ENCODE measurements at regions not wholly inside any gene's neighbourhood (a gene's known extent, or its start where the extent isn't known, plus 50 kb on each side); places are given as distances from the start of the nearest gene placed in this dataset.

DNA sequence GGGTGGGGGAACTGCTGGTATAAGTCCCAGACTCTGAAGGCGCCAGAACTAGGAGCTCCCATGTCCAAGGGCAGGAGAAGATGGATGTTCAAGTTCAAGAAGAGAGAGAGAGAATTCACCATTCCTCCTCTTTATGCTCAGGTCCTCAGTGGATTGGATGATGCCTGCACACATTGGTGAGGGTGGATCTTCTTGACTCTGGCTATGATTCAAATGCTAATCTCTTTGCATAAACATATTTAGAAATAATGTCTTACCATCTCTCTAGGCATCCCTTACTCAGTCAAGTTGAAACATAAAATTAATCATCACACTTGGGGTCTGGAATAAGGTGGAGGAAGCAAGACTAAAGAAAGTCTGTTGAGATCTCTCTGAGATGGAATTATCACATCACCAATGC lies 210.6 kb upstream of the CHST9 start:
- H3K9me3 ChIP-seq (ENCODE audit: control insufficient read depth in 1 of 2, low read length in 2 of 2): no peaks in the 10 kb centered on the region
- H3K27me3 ChIP-seq (ENCODE audit: control insufficient read depth in 1 of 2, insufficient read depth in 2 of 2, low read length in 2 of 2): no peaks in the 10 kb centered on the region
- no peak overlapping the region for H3K27ac ChIP-seq (ENCODE audit: low read depth, low read length)
- no peaks in the 10 kb centered on the region for H3K36me3 ChIP-seq (ENCODE audit: control insufficient read depth in 1 of 2, insufficient read depth in 2 of 2, low read length in 2 of 2)
- H3K4me3 ChIP-seq (ENCODE audit: low read depth in 1 of 2, low read length in 2 of 2): no peak overlapping the region
- no peaks in the 10 kb centered on the region for H3K4me1 ChIP-seq (ENCODE audit: control insufficient read depth in 1 of 2, insufficient read depth in 2 of 2, low read length in 2 of 2)
- H3K9ac ChIP-seq (ENCODE audit: low read depth in 1 of 2, low read length in 2 of 2): no peak overlapping the region

DNA sequence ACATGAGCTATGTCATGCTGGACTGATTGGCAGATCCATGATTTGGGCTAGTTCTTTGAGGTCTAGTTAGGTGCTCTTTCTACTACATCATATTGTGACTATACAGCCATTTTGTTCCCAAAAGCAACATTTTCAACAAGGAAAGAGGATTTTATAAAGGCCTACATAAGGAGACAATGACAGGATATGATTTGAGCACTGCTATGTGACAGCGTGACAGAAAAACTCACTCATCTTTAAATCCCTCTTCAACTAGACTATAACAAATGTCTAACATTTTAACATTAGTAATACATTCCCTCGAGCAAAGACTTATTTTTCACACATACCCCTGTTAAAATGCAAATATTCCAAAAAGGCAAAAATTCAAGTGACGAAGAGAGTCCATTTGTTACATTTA lies 209.6 kb upstream of the CHST9 start:
- no peak overlapping the region for H3K27ac ChIP-seq (ENCODE audit: low read depth, low read length)
- no peaks in the 10 kb centered on the region for H3K27me3 ChIP-seq (ENCODE audit: control insufficient read depth in 1 of 2, insufficient read depth in 2 of 2, low read length in 2 of 2)
- no peaks in the 10 kb centered on the region for H3K9me3 ChIP-seq (ENCODE audit: control insufficient read depth in 1 of 2, low read length in 2 of 2)
- H3K4me1 ChIP-seq (ENCODE audit: control insufficient read depth in 1 of 2, insufficient read depth in 2 of 2, low read length in 2 of 2): no peaks in the 10 kb centered on the region
- H3K36me3 ChIP-seq (ENCODE audit: control insufficient read depth in 1 of 2, insufficient read depth in 2 of 2, low read length in 2 of 2): no peaks in the 10 kb centered on the region
- H3K4me3 ChIP-seq (ENCODE audit: low read depth in 1 of 2, low read length in 2 of 2): no peak overlapping the region
- H3K9ac ChIP-seq (ENCODE audit: low read depth in 1 of 2, low read length in 2 of 2): no peak overlapping the region

DNA sequence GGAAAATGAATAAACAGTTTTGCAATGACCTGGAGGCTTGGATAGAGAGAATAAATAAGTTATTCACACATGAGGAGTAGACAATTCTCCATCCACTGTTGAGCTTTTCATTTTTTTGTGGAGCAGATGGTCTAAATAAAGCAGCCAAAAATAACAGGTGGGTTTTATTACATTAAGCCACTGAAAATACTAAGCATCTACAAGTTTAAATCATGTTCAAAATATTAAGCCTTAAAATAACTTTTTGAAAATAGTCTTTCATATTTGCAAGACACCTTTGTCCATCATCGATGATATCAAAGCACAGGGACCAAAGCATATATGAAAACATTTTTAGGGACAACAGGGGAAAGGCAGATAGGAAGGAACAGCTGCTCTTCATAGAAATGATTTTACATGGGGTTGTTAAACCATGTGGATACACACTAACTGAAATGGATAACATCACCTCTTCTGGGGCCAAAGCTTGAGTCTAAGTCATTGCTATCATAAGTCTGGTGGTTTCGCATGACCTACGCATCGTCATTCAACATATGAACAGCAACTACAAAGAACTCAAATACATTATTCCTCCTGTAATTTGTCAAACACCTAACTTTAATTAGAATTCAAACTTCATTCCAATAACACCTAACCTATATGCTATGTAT lies 197.6 kb upstream of the CHST9 start:
- Histone ChIP-seq H3K9me3 (ENCODE audit: control insufficient read depth in 1 of 2, low read length in 2 of 2) (no peaks in the 10 kb centered on the region), H3K27me3 (ENCODE audit: control insufficient read depth in 1 of 2, insufficient read depth in 2 of 2, low read length in 2 of 2) (no peaks in the 10 kb centered on the region), H3K27ac (ENCODE audit: low read depth, low read length) (no peak overlapping the region), H3K4me1 (ENCODE audit: control insufficient read depth in 1 of 2, insufficient read depth in 2 of 2, low read length in 2 of 2) (no peaks in the 10 kb centered on the region), H3K4me3 (ENCODE audit: low read depth in 1 of 2, low read length in 2 of 2) (no peak overlapping the region), H3K9ac (ENCODE audit: low read depth in 1 of 2, low read length in 2 of 2) (no peak overlapping the region), H3K36me3 (ENCODE audit: control insufficient read depth in 1 of 2, insufficient read depth in 2 of 2, low read length in 2 of 2) (no peaks in the 10 kb centered on the region)

DNA sequence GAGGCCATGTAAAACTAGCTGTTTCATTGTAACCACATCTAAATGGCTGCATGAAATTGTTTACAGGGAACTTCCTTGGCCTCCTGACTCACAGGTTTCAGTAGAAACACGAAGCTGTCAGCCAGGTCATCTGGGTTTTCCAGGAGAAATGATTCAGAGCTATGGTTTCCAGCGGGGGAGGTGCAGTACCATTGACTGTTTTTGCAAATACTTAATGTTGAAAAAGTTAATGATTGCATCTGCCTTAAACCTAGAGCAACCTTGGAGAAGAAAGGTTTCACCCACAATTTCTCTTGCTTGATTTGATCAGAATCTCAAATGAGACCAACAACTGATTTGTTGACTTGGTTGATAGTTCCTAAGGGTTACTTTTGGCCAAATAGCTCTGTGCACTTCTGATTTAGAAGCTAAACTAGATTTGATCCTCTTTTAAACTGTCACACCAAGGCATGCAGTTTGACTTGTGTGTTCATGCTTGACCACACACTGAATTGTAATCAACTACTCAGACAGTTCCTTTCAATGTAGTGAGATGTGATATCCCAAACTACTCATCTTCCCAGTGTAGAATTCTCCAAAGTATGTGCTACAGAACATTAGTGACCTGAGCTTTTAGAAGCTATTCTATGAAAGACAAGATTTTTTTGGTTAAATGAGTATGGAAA lies 193.5 kb upstream of the CHST9 start:
- H3K36me3 ChIP-seq (ENCODE audit: control insufficient read depth in 1 of 2, insufficient read depth in 2 of 2, low read length in 2 of 2): no peaks in the 10 kb centered on the region
- H3K4me1 ChIP-seq (ENCODE audit: control insufficient read depth in 1 of 2, insufficient read depth in 2 of 2, low read length in 2 of 2): no peaks in the 10 kb centered on the region
- H3K27me3 ChIP-seq (ENCODE audit: control insufficient read depth in 1 of 2, insufficient read depth in 2 of 2, low read length in 2 of 2): no peaks in the 10 kb centered on the region
- H3K9me3 ChIP-seq (ENCODE audit: control insufficient read depth in 1 of 2, low read length in 2 of 2): no peaks in the 10 kb centered on the region
- H3K9ac ChIP-seq (ENCODE audit: low read depth in 1 of 2, low read length in 2 of 2): no peak overlapping the region
- no peak overlapping the region for H3K27ac ChIP-seq (ENCODE audit: low read depth, low read length)
- H3K4me3 ChIP-seq (ENCODE audit: low read depth in 1 of 2, low read length in 2 of 2): no peak overlapping the region

DNA sequence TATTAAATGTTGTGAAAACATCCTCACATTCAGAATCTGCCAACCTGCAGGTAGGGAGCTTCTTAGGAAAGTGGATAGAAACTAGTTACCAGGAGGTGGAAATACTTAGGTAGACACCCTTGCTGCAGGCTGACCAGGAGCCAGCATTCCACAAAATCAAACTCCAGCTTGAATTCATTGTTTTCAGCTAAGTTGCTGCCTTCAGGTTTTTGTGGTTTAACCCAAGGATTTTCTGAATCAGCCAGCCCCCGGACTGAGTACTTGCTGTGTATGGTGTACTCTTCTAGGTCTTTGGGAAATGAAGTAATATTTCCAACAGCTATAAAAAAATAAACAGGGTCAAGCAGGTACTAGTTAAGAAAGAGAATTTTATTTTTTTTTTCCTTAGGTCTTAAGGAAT lies 192.1 kb upstream of the CHST9 start:
- Histone ChIP-seq H3K9me3 (ENCODE audit: control insufficient read depth in 1 of 2, low read length in 2 of 2) (no peaks in the 10 kb centered on the region), H3K4me1 (ENCODE audit: control insufficient read depth in 1 of 2, insufficient read depth in 2 of 2, low read length in 2 of 2) (no peaks in the 10 kb centered on the region), H3K9ac (ENCODE audit: low read depth in 1 of 2, low read length in 2 of 2) (no peak overlapping the region), H3K27ac (ENCODE audit: low read depth, low read length) (no peak overlapping the region), H3K27me3 (ENCODE audit: control insufficient read depth in 1 of 2, insufficient read depth in 2 of 2, low read length in 2 of 2) (no peaks in the 10 kb centered on the region), H3K36me3 (ENCODE audit: control insufficient read depth in 1 of 2, insufficient read depth in 2 of 2, low read length in 2 of 2) (no peaks in the 10 kb centered on the region), H3K4me3 (ENCODE audit: low read depth in 1 of 2, low read length in 2 of 2) (no peak overlapping the region)

DNA sequence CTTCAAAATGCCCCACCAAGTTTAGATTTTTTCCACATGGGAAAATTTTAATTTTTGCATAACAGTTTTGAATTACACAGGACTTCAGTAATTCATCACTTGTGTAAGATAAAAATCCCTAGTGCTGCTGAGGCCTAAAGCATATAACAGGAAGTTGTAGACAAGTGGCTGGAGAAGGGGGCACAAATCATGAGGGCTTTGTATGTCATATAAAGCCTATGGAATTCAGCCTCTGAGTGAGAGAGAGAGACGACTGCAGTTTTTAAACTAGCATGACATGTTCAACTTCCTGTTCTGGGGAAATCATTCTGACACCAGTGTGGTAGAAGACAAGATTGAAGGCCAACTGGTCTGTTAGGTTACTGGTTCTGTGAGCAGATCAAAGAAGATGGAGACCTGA lies 187.3 kb upstream of the CHST9 start:
- no peaks in the 10 kb centered on the region for H3K27me3 ChIP-seq (ENCODE audit: control insufficient read depth in 1 of 2, insufficient read depth in 2 of 2, low read length in 2 of 2)
- no peak overlapping the region for H3K4me3 ChIP-seq (ENCODE audit: low read depth in 1 of 2, low read length in 2 of 2)
- no peak overlapping the region for H3K9ac ChIP-seq (ENCODE audit: low read depth in 1 of 2, low read length in 2 of 2)
- H3K9me3 ChIP-seq (ENCODE audit: control insufficient read depth in 1 of 2, low read length in 2 of 2): no peaks in the 10 kb centered on the region
- H3K36me3 ChIP-seq (ENCODE audit: control insufficient read depth in 1 of 2, insufficient read depth in 2 of 2, low read length in 2 of 2): no peaks in the 10 kb centered on the region
- H3K4me1 ChIP-seq (ENCODE audit: control insufficient read depth in 1 of 2, insufficient read depth in 2 of 2, low read length in 2 of 2): no peaks in the 10 kb centered on the region
- H3K27ac ChIP-seq (ENCODE audit: low read depth, low read length): no peak overlapping the region

DNA sequence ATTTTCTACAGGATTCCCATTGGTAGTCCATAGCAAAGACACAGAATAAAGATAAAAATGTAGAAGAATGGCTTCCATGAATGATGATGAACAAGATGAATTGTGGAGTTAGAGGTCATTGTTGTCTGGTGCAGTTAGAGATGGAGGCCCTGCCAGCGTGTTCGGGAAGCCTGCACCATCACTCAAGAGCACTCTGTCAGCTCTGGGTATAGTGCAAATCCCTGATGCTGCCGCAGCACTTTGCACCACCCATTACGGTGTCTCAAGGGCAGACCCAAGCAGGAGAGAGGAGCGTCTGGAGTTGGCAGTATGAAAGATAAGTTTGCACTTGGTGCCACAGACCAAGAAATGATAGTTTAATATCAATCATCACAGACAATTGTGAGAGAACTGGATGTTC lies 181.6 kb upstream of the CHST9 start:
- no peak overlapping the region for H3K4me3 ChIP-seq (ENCODE audit: low read depth in 1 of 2, low read length in 2 of 2)
- H3K9me3 ChIP-seq (ENCODE audit: control insufficient read depth in 1 of 2, low read length in 2 of 2): no peaks in the 10 kb centered on the region
- H3K9ac ChIP-seq (ENCODE audit: low read depth in 1 of 2, low read length in 2 of 2): no peak overlapping the region
- no peaks in the 10 kb centered on the region for H3K36me3 ChIP-seq (ENCODE audit: control insufficient read depth in 1 of 2, insufficient read depth in 2 of 2, low read length in 2 of 2)
- no peaks in the 10 kb centered on the region for H3K27me3 ChIP-seq (ENCODE audit: control insufficient read depth in 1 of 2, insufficient read depth in 2 of 2, low read length in 2 of 2)
- no peak overlapping the region for H3K27ac ChIP-seq (ENCODE audit: low read depth, low read length)
- H3K4me1 ChIP-seq (ENCODE audit: control insufficient read depth in 1 of 2, insufficient read depth in 2 of 2, low read length in 2 of 2): no peaks in the 10 kb centered on the region

DNA sequence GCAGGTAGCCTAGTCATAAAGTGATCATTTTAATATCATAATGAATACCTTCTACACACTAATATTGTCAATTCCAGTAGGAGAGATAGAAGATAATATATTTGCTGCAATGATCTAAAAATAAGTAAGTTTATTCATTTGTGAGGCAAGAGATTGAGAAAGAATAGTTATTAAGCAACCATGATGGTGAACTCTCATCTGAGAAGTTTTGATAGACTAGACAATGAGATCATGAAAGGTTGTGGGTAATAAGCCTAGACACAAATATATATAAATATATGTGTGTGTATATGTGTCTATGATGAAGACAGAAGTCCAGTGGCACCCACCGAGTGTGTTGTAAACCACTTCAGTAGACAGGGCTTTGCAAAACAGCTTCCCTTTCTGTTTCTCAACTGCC lies 181.0 kb upstream of the CHST9 start:
- Histone ChIP-seq H3K4me1 (ENCODE audit: control insufficient read depth in 1 of 2, insufficient read depth in 2 of 2, low read length in 2 of 2) (no peaks in the 10 kb centered on the region), H3K27ac (ENCODE audit: low read depth, low read length) (no peak overlapping the region), H3K4me3 (ENCODE audit: low read depth in 1 of 2, low read length in 2 of 2) (no peak overlapping the region), H3K36me3 (ENCODE audit: control insufficient read depth in 1 of 2, insufficient read depth in 2 of 2, low read length in 2 of 2) (no peaks in the 10 kb centered on the region), H3K9ac (ENCODE audit: low read depth in 1 of 2, low read length in 2 of 2) (no peak overlapping the region), H3K27me3 (ENCODE audit: control insufficient read depth in 1 of 2, insufficient read depth in 2 of 2, low read length in 2 of 2) (no peaks in the 10 kb centered on the region), H3K9me3 (ENCODE audit: control insufficient read depth in 1 of 2, low read length in 2 of 2) (no peaks in the 10 kb centered on the region)

DNA sequence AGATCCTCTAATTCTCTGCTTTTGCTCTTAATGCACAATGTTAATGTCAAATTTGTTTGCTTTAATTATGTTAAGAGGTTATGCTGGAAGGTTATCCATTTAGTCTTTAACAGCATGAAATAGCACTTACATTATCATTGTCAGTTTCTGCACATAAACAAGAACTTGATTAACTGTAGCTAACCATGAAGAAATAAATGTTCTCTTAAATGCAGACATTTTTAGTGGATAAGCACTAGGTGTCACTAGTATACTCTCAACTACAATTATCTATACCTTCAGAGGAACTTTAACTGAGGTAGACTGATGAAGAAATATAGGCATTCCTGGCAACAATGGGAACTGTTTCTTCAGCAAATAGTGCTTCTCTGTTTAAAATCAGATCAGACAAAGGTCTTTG lies 178.8 kb upstream of the CHST9 start:
- Histone ChIP-seq H3K4me3 (ENCODE audit: low read depth in 1 of 2, low read length in 2 of 2) (no peak overlapping the region), H3K9me3 (ENCODE audit: control insufficient read depth in 1 of 2, low read length in 2 of 2) (no peaks in the 10 kb centered on the region), H3K4me1 (ENCODE audit: control insufficient read depth in 1 of 2, insufficient read depth in 2 of 2, low read length in 2 of 2) (no peaks in the 10 kb centered on the region), H3K36me3 (ENCODE audit: control insufficient read depth in 1 of 2, insufficient read depth in 2 of 2, low read length in 2 of 2) (no peaks in the 10 kb centered on the region), H3K27me3 (ENCODE audit: control insufficient read depth in 1 of 2, insufficient read depth in 2 of 2, low read length in 2 of 2) (no peaks in the 10 kb centered on the region), H3K9ac (ENCODE audit: low read depth in 1 of 2, low read length in 2 of 2) (no peak overlapping the region), H3K27ac (ENCODE audit: low read depth, low read length) (no peak overlapping the region)

DNA sequence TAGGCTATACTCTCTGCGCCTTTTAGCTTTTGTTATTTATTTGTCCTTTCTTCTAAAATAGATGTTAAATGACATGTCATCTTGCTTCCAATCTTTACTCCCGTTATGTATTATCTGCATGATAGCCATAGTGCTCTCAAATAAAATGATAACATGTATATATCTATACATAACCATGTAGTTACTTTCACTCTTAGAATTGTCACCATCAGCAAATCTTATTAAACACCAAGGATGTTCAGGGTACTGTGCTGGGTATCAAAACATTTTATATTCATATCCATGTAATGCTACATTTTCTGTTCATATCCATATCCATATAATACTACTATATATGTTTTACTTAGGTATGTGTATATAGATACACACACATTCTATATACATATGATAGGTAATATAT lies 176.4 kb upstream of the CHST9 start:
- Histone ChIP-seq H3K4me3 (ENCODE audit: low read depth in 1 of 2, low read length in 2 of 2) (no peak overlapping the region), H3K27me3 (ENCODE audit: control insufficient read depth in 1 of 2, insufficient read depth in 2 of 2, low read length in 2 of 2) (no peaks in the 10 kb centered on the region), H3K4me1 (ENCODE audit: control insufficient read depth in 1 of 2, insufficient read depth in 2 of 2, low read length in 2 of 2) (no peaks in the 10 kb centered on the region), H3K9me3 (ENCODE audit: control insufficient read depth in 1 of 2, low read length in 2 of 2) (no peaks in the 10 kb centered on the region), H3K9ac (ENCODE audit: low read depth in 1 of 2, low read length in 2 of 2) (no peak overlapping the region), H3K27ac (ENCODE audit: low read depth, low read length) (no peak overlapping the region), H3K36me3 (ENCODE audit: control insufficient read depth in 1 of 2, insufficient read depth in 2 of 2, low read length in 2 of 2) (no peaks in the 10 kb centered on the region)
